Germinal center (tissue), 1 donor: ENCODE measurements at regions not wholly inside any gene's neighbourhood (a gene's known extent, or its start where the extent isn't known, plus 50 kb on each side); places are given as distances from the start of the nearest gene placed in this dataset.

Experiments used
- DNase-seq: peaks from one replicate; pipeline ENCODE4 v3.0.0; 2012; ENCODE audit warnings: mixed read lengths, low spot score

DNA sequence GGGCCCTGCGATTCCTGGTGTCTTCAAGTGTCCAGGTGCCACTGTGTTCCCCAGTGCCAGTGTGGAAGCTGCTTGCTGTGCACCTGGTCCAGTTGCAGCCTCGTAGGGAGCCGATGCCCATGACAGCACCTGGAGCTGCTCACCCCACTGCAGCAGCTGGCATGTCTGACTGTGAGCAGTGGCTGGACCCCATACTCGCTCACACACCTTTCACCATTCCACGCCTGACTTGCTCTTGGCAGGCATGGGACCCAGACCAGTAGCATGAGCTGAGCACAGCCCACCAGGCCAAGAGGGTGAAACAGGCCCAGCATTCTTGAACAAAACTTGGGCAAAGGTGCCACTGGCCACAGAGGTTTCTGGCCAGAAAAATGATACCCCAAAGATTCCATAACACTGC, 124.5 kb upstream of the THY1 start:
- DNase-seq: no peak

DNA sequence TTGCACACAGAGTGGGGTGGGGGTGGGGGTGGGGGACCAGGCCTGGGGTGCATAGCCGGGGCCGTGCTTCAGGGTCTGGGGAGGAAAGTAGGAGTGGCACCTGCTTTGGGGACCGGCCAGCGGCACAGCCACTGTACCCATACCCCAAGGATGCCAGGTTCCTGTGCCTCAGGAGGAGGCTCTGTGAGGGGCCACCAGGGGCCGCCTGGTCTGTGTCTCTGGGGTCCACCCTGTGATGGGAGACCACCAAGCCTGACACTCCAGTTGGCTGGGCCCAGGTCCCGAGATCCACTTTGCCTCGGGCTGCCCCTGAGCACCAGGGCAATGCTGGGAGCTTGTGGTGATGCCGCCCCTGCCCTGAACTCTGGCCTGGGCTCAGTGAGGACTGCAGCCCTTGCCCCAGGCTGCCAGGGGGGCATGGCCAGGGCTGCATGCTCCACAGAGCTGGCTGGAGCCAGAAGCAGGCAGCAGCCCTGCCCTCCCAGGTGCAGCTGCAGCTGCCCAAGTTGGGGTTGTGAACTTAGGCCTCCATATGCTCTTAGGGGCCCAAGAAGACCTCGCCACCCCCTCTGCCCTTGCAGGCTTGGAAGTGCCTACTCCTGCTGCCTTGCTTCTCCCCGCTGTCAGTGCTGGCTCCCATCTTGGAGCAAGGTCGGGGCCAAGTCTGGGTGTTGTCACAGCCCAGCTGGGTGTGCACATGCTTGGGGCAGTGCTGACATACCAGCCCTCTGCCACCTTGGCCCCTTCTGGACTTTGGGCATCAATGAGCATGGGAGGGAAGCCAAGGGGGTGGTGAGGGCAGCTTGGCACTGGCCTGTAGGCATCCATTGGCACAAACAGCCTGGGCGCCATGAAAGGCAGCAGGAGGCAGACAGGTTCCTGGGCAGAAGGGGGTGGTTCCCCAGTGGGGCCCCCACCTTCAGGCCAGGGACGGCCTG, 123.3 kb upstream of the THY1 start:
- no peak for DNase-seq

DNA sequence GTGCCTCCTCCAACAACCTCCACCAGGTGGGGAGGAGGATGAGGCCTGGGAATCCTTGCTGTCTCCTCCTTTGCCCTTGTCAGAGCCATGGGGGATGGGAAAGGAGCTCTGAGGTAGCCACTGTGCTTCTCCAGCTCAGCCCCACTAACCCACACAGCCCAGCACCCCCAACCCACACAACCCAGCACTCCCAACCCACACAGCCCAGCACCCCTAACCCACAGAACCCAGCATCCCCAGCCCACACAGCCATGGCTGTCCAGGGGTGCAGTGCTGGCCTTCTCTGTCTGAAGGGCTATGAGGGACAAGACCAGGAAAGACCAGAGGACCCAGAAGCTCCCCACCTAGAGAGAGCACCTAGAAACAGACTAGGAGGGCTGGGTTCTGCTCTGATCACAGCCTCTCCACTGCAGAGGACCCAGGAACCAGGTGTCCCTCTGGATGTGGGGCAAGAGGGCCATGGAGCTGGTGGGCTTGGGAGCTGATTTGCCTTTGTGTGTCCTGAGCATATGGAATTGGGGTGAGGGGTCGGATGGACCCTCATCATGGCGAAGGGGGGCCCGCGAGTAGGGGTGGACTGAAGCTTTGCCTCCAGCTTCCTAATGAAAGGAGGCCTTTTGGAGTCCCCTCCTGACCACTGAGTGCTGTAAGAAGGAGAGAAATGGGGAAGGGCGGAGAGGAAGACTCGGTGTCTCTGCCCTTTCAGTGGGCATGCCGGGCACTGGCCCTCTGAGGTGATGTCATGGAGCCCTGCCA, 117.6 kb upstream of the THY1 start:
- DNase-seq: no peak

DNA sequence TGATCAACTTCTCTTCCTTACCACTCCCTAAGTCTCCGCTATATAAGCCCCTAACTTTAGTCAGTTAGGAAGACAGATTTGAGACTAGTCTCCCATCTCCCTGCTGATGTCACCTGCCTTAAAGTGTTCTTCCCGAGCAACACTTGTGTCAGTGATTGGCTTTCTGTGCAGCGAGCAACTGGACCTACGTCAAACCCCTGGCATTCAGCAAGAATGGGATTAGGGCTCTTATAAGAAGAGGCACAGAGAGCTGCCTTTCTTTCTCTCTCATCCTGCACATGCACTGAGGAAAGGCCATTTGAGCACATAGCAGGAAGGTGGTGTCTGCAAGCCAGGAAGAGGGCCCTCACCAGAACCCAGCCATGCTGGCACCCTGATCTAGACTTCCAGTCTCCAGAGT, 116.6 kb upstream of the THY1 start:
- no peak for DNase-seq

DNA sequence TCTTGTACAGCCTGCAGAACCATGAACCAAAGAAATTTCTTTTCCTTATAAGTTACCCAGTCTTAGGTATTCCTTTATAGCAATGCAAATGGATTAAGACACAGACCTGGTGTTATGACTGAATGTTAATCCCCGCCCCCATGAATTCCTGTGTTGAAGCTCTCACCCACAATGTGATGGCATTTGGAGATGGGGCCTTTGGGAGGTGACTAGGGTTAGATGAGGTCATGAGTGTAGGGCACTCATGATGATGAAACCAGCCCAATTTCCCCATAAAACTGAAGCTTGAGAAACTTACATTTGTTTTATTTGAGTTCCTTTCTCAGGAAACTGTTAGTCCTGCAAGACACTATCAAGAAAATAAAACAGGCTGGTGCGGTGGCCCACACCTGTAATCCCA, 115.8 kb upstream of the THY1 start:
- DNase-seq: no peak

DNA sequence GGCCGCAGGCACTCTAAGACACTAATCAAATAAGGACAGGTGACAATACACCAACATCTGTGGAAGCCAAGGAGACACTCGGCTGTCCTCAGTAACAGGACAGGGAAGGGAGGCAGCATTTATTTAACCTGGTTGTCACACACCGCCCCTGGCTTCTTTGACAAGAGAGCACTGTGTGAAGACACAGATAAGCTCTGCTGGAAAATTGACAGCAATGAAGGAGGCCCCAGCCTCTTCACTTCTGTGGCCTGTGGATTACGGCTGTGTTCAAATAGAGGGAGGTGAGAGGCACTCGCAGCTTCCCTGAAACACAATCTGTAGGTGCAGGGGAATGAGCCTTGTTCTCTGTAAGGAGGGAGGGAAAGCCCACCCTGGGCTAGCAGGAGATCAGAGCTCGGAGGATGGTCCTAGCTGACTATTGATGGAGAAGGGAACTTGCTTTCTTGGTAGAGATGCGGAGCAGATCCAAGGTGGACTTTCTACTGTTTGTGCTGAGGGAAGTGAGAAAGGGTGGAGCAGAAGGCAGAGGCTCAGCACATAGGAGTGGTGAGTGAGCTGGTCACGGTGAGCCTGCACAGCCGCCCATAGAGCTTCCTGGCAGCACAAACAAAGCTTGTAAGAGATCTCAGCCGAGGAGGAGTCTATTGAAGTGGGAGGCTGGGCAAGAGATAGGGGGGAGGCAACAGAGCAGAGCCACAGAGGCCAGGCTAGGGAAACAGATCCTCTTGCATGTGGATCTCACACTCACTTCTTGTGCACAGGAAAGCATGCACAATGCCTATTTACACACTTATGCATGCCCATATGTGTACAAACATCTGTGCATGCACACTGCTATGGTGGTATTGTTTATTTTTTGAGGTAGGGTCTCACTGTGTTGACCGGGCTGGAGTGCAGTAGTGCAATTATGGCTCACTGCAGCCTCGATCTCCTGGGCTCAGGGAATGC, 114.6 kb upstream of the THY1 start:
- DNase-seq: no peak

DNA sequence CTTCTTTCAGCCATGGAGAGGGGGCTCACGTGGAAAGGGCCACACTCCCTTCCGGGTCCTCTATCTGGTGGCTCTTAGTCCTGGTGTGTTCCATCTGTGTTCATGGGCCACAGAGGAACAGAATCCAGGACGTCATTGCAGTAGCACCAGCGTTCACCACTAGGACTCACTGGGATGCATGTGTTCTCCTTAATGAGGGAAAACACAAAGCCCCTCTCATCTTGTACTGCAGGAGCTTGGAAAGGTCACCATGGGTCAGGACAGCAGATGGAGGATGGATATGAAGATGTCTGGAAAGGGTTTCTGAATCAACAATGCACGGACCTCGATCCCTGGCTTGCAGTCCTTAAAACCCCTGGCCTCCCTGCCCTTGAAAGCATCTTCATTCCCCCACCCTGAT, 113.8 kb upstream of the THY1 start:
- DNase-seq: no peak

DNA sequence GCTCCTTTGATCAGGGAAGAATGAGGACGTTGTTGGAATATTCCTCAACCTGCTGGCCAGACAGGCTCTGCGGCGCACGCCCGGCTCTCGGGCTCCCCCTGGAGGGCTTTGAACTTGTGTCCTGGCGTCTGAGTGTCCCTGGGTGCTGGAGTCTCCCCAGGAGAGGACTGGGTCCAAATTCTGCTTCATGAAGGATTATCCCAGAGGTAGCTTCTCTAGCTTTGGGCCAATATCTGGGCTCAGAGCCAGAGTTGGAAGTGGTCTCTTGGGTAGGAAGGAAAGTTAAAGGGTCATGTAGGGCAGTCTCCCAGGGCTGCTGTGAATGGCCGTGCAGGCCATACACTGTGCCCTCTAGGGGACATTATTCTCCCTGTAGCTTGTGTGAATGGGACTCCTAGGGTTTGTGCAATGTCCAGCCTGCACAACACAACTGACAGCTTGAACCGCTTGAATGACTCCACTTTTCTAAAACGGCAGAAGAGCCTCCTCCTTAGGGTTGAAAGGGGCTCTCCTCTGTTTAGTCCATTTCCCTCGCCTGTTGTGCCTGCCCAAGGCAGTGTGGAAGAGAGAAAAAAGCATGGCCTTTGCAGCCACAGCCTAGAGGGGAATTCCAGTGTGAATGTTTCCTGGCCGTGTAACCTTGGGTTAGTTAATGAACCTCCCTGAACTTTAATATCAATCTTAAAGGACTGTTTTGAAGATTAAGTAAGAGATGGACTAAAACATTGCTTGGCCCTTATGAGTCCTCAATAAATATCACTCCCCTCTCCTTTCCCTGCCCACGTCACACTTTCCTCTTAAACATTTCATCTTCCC, 111.2 kb upstream of the THY1 start:
- DNase-seq: peak; percentile 57

DNA sequence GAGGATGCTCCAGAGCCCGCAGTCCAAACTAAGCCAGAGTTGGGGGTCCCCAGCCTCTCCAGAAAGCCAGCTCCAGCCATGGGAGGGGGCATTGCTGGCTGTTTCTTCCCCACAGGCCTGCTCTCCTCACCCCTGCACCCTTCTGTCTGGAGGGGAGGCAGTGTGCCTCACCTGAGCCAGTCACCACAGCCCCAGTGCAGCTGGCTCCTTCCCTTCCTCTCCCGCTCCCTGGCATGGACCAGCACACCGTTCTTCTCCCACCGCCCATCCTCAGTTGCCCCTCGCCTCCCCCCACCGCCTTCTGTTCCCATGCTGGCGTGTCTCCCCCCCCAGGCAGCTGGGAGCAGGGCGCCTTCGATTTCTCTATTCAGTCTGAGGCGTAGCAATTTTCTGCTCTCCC, 110.5 kb upstream of the THY1 start:
- no peak for DNase-seq

DNA sequence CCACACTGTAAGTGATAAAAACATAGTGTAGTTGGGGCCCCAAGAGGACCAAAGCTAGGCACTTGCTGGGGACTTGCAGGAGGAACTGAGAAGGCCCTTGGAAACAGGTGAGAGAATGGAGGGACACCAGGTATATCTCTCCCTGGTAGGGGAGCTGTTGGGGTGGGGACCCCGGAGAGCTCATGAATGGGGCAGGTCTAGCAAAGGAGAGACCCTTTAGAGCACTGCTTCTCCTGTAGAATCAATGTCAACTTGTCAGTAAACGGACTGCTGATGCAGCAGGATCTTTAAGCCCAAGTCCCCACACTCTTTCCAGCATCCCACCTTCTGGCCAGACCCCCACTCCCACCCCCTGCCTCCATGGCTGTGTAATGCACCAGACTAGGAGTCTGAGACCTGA, 109.6 kb upstream of the THY1 start:
- DNase-seq: no peak

DNA sequence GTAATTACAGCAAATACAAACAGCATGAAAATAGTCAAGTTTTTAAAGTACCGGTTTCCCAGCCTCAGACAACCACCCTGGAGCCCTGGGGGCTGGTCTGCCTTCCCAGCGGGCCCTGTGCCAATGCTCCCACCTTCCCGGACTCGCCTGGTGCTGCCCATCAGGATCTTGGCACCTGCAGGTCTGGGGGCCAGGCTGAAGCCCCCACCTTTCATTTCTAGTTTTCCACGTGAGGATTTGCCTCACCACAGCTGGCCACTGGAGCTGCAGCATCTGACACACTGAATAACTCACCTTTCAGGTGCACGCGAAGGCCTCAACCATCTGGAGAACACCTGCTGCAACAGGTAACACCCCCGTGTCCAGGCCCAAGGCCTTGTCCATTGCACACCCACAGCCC, 108.7 kb upstream of the THY1 start:
- no peak for DNase-seq

DNA sequence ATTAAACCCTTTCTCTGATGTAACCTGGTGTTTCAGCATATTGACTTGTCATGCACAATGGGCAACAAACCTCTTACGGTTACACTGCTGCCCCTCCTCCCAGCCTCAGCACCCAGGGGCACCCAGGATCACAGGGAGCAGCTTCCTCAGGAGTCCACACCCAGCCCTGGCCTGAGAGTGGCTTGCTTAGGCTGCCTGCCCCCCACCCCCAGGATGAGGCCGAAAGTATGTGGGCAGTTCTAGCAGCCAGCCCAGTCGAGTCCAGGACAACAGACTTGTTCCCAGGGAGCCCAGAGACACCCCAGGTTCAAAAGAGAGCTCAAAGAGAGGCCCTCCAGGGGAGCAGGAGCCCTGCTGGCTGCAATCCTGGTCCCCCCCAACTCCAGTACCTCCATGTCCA, 108.1 kb upstream of the THY1 start:
- DNase-seq: no peak

DNA sequence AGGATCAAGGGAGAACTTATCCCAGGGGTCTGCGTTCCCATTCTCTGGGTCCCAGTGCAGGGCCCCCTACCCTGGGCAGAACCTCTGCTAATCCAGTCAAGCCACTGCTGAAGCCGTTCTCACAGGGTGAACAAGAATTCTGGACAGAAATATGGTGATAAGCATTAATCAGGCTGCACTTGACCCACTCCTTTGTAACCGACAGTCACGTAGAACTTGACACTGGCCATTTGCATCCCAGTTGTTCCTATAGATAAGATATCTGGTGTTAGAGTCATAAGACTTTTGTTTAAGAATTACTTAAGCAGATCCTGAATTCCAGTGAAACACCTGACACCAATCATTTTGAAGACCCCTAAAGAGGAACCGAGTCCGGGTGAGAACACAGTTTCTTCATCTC, 107.5 kb upstream of the THY1 start:
- no peak for DNase-seq

DNA sequence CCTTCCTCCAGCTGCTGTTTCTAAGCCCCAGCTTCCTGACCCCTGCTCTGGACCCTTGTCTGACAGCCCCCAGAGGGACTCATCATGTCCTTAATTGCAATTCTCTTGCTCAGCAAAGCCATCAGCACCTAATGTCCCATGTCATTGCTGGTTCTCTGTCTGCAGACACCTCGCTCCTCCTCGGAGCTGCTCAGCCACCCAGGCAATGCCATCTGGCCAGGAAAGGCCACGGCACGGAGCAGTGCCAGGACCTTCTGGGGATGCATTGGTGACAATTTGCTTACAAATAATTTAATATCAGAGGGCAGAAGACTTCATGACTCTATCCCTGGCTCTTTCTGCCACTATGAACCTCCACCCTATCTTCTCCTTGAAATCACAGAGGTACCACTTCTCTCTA, 107.0 kb upstream of the THY1 start:
- DNase-seq: no peak

DNA sequence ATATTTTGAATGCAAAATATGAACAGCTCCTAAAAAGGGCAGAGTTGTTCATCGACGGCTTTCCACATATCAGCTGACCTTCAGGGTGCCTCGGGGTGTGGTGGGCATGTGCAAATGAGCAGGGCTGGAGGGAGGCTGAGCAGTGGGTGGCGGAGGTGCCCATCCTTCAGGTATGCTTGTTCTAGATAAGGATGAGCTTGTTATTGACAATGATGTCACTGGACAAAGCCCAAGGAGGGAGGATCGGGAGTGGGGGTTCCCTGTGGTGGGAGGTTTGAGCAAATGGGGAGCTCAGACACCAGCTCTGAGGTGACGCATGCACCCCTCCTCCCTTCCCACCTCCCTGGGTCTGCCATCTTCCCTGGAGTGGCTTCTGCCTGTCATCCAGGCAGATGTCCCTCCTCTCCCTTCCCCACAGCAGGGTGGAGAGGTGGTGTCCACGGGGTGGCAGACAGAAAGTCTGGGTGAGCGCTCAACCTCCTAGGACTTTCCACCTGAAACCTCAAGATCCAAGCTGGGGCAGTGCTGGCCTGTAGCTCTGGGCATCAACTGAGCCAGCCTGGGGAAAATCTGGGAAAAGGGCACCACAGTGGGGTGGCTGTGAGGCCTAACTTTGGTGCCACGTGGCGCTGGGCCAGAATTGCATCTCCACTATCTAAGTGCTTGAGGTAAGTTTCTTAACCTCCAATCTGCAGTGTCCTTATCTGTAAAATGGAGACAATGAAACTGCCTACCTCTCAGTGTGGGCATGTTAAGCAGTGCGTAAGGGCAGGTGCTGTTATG, 106.3 kb upstream of the THY1 start:
- DNase-seq: no peak

DNA sequence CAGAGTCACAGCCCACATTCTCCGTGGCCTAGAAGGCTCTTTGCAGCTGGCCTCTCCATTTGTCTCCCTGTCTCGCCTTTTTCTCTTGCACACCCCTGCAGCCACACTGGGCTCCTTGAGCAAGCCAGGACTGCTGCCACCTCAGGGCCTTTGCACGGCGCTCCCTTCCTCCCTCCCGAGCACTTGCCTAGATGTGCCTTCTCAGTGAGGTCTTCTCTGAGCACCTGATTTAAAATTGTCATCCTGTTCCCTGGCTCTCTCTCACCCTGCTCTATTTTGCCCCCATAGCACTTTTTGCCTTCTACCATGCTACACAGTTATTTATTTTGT, 102.9 kb upstream of the THY1 start:
- DNase-seq: no peak

DNA sequence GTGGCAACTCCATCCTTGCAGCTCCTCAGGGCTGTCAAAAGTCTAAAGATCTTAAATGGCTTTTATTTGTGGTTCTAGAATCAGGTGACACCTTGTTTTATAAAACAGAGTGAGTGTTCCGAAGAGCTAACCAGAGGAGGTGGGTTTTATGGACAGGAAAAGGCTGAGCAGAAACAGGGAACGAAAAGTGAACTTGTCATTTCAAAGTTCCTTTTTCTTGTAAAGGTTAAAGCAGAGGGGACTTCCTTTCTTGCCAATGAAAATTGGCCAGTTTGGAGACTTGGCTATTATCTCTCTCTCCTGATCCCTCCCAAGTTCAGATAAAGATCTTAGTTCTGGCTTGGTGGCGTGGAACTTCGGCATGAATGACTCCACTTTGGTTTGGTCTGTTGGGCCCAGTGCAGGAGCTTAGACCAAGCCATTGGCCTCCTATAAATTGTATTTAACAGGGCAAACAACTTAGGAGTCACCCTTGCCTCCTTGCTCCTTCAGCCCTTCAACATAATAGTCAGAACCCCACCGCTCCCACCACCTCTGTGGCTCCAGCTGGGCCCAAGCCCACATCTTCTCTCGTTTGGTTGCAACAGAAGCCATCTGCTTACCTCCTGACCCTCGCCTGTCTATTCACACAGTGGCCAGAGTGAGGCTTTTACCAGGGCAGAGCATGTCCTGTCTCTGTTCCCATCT, 102.4 kb upstream of the THY1 start:
- DNase-seq: no peak

DNA sequence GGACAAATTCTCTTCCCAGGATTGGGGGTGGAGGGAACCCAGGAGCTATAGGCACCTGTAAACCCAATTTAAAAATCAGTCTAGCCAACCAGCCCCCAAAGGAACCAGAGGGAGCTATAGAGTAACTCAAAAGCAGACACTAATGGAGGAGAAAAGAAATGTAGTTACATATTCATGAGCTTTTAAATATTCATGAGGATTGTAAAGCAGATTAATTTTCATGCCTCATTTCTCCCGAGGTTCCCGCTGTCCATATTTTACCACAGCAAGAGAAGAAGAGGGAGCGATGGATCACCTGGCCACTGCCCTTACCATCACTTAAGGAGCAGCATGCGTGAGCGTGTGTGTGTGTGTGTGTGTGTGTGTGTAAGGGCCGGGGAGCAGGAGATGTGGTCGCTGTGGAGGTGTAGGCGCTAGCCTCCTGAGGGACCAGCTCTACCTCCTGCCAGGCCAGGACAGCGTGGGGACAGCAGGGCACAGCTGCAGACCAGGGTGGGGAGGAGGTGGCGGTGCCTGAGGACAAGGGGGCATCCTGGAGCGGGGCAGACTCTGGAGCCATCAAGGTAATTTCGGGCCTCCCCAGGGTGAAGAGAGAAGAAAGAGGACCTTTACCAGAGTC, 100.7 kb upstream of the THY1 start:
- DNase-seq: no peak

DNA sequence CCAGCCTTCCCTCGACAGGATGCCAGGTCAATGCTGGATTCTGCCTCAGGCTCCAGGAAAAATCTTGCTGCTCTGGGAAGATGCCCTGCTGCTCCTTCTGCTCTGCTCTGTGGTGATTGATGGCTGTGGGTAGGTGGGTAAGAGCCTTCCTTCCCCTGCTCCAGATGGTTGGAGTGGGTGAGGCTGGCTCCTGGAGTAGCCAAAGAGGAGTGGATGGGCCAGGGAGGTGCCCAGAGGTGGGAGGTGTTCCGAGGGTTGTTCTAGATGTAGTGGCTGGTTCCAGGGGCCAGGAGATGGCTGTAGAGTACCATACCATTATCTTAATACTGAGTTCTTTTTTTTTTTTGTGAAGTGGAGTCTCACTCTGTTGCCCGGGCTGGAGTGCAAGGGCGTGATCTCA, 99.6 kb upstream of the THY1 start:
- no peak for DNase-seq

DNA sequence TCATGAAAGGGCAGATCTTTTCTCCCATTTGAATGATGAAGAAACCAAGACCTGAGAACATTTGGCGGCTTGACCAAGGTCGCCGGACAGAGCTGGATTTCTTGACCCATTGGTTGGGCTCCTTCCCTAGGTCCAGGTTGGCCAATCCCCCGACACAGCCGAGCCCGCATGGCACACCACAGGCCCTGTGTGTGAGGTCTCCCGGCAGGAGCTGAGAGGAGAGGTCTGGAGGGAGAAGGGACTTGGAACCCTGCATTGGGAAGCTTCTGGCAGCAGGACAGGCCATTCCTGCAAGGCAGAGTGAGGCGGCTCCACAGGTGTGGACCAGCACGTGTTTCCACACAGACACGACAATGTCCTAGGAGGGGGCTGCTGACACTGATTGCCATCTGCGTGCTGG, 98.6 kb upstream of the THY1 start:
- DNase-seq: no peak
